CD4-positive, alpha-beta T cell (primary cell): ENCODE measurements at regions not wholly inside any gene's neighbourhood (a gene's known extent, or its start where the extent isn't known, plus 50 kb on each side); places are given as distances from the start of the nearest gene placed in this dataset.

ENCODE experiments used
- ATAC-seq: fragments of 200-7000 bp; cut with Tn5 transposase; one replicate; pipeline ENCODE4 v1.10.0; 2022; ENCODE audit warnings: mild to moderate bottlenecking; ENCODE audit not compliant: poor library complexity
- CTCF ChIA-PET: fragments of 350-600 bp; sonication (Branson Sonifier 250); formaldehyde crosslinking; loops from one replicate; lab custom pipeline; 2021; ENCODE audit warnings: antibody characterized with exemption, inconsistent platforms; lab: Charles Lee
- POLR2A ChIA-PET: fragments of 350-600 bp; sonication (Branson Sonifier 250); formaldehyde crosslinking; loops from one replicate; lab custom pipeline; 2021; ENCODE audit warnings: antibody characterized with exemption, inconsistent platforms; lab: Charles Lee
- DNase-seq, 14 experiments: peaks; one replicate each; pipeline ENCODE4 v3.0.0-alpha.2; 2013 to 2020; ENCODE audit warnings: mixed read lengths in 2 of 14
- H3K27ac ChIP-seq, 2 donors: one replicate each; pipeline versions ENCODE4 v1.5.1 to v1.7.0; 2013; ENCODE audit warnings: low read length in 2 of 2, low read depth in 1 of 2, mild to moderate bottlenecking in 1 of 2
- H3K27me3 ChIP-seq, 2 experiments: 1 replicate in 1 of 2; 2 replicates in 1 of 2; pipeline versions ENCODE4 v1.6.1 to v1.7.0; 2013; ENCODE audit warnings: low read length in 2 of 2, control low read depth in 1 of 2, mild to moderate bottlenecking in 1 of 2, moderate library complexity in 1 of 2; ENCODE audit not compliant: insufficient read depth in 2 of 2, control insufficient read depth in 1 of 2
- H3K36me3 ChIP-seq: one replicate; pipeline ENCODE4 v1.6.1; 2013; ENCODE audit warnings: low read length, control low read depth; ENCODE audit not compliant: insufficient read depth
- H3K4me1 ChIP-seq: one replicate; pipeline ENCODE4 v1.6.1; 2013; ENCODE audit warnings: low read length, control low read depth; ENCODE audit not compliant: insufficient read depth
- H3K4me3 ChIP-seq: one replicate; pipeline ENCODE4 v1.5.1; 2013; ENCODE audit warnings: mild to moderate bottlenecking, low read length, moderate library complexity
- H3K9me3 ChIP-seq, 2 experiments: 1 replicate in 1 of 2; 2 replicates in 1 of 2; pipeline versions ENCODE4 v1.6.1 to v1.7.0; 2013; ENCODE audit warnings: low read length in 2 of 2, mild to moderate bottlenecking in 2 of 2, control low read depth in 1 of 2, moderate library complexity in 1 of 2; ENCODE audit not compliant: control insufficient read depth in 1 of 2, insufficient read depth in 1 of 2
- H3K27ac Mint-ChIP-seq: one replicate; pipeline ENCODE4 v1.8.0; 2020; ENCODE audit warnings: mixed read lengths
- H3K27me3 Mint-ChIP-seq: one replicate; pipeline ENCODE4 v1.8.0; 2021; ENCODE audit warnings: mixed read lengths
- H3K36me3 Mint-ChIP-seq: one replicate; pipeline ENCODE4 v1.8.0; 2021; ENCODE audit warnings: low read depth, mixed read lengths
- H3K4me1 Mint-ChIP-seq: one replicate; pipeline ENCODE4 v1.8.0; 2021; ENCODE audit warnings: low read depth, mixed read lengths
- H3K4me3 Mint-ChIP-seq: one replicate; pipeline ENCODE4 v1.8.0; 2020; ENCODE audit warnings: mild to moderate bottlenecking, mixed read lengths
- H3K9me3 Mint-ChIP-seq: one replicate; pipeline ENCODE4 v1.8.0; 2020; ENCODE audit warnings: mixed read lengths
- CTCF ChIP-seq: fragments of 200-600 bp; IDR thresholded peaks from one replicate; pipeline ENCODE4 v1.8.0; 2022; ENCODE audit warnings: antibody characterized with exemption, mild to moderate bottlenecking
- intact Hi-C, 2 experiments: fragments of 100-400 bp; cut with DNase I in 1 of 2; cut with micrococcal nuclease in 1 of 2; formaldehyde crosslinking; loops; one replicate each; pipeline versions ENCODE4 v1.15.1 to v1.9.0; 2023 to 2025; cut with DNase I, micrococcal nuclease

- ATAC-seq (no peak), DNase-seq (no peak)
- no peak for TF ChIP-seq CTCF
- no peaks in the 10 kb centered on the region for H3K27me3 ChIP-seq
- peaks cover 0 to 14% of the 10 kb centered on the region in 2 experiments for H3K9me3 ChIP-seq
- H3K27ac Mint-ChIP-seq = no peak overlapping the region
- ChIA-PET POLR2A (no interaction called here), CTCF (no interaction called here)
- H3K27ac ChIP-seq = no peak overlapping the region
- H3K36me3 ChIP-seq = no peaks in the 10 kb centered on the region
- peaks cover 3% of the 10 kb centered on the region for H3K9me3 Mint-ChIP-seq
- no peaks in the 10 kb centered on the region for H3K27me3 Mint-ChIP-seq
- H3K36me3 Mint-ChIP-seq = no peaks in the 10 kb centered on the region
- intact Hi-C loops = no loop called here
- no peaks in the 10 kb centered on the region for H3K4me1 Mint-ChIP-seq
- no peak overlapping the region for H3K4me3 Mint-ChIP-seq
- no peaks in the 10 kb centered on the region for H3K4me1 ChIP-seq
- H3K4me3 ChIP-seq = no peak overlapping the region
Measured at GRCh38 chr15:26355472-26356074, 417.3 kb downstream of the GABRB3 start.

- no peaks in the 10 kb centered on the region for H3K27me3 Mint-ChIP-seq
- H3K4me3 Mint-ChIP-seq = no peak overlapping the region
- H3K9me3 ChIP-seq = peaks cover 0 to 22% of the 10 kb centered on the region in 2 experiments
- H3K27ac Mint-ChIP-seq = no peak overlapping the region
- H3K4me1 Mint-ChIP-seq = no peaks in the 10 kb centered on the region
- POLR2A ChIA-PET = no interaction called here
- no peaks in the 10 kb centered on the region for H3K36me3 Mint-ChIP-seq
- H3K4me1 ChIP-seq = no peaks in the 10 kb centered on the region
- no peak for ATAC-seq
- intact Hi-C loops = no loop called here
- H3K27me3 ChIP-seq = no peaks in the 10 kb centered on the region
- peaks cover 10% of the 10 kb centered on the region for H3K9me3 Mint-ChIP-seq
- no peak overlapping the region for H3K27ac ChIP-seq
- no peak overlapping the region for H3K4me3 ChIP-seq
- CTCF ChIA-PET = no interaction called here
- TF ChIP-seq CTCF = no peak
- H3K36me3 ChIP-seq = no peaks in the 10 kb centered on the region
- no peak for DNase-seq
Measured at GRCh38 chr15:26352909-26353308, 420.0 kb downstream of the GABRB3 start.

GRCh38 chr15:26352406-26352805 lies 420.5 kb downstream of the GABRB3 start:
- DNase-seq (no peak), ATAC-seq (no peak)
- no peak overlapping the region for H3K27ac ChIP-seq
- no peaks in the 10 kb centered on the region for H3K4me1 Mint-ChIP-seq
- no peak overlapping the region for H3K27ac Mint-ChIP-seq
- peaks cover 13% of the 10 kb centered on the region for H3K9me3 Mint-ChIP-seq
- no peak for TF ChIP-seq CTCF
- H3K27me3 ChIP-seq = no peaks in the 10 kb centered on the region
- no peaks in the 10 kb centered on the region for H3K36me3 Mint-ChIP-seq
- peaks cover 0 to 22% of the 10 kb centered on the region in 2 experiments for H3K9me3 ChIP-seq
- ChIA-PET POLR2A (no interaction called here), CTCF (no interaction called here)
- H3K36me3 ChIP-seq = no peaks in the 10 kb centered on the region
- intact Hi-C loops = no loop called here
- H3K4me3 Mint-ChIP-seq = no peak overlapping the region
- H3K27me3 Mint-ChIP-seq = no peaks in the 10 kb centered on the region
- no peaks in the 10 kb centered on the region for H3K4me1 ChIP-seq
- no peak overlapping the region for H3K4me3 ChIP-seq
